Activated CD8-positive, alpha-beta memory T cell treated with anti-CD3 and anti-CD28 coated beads for 4 hours (primary cell): ENCODE measurements at regions not wholly inside any gene's neighbourhood (a gene's known extent, or its start where the extent isn't known, plus 50 kb on each side); places are given as distances from the start of the nearest gene placed in this dataset.

ENCODE experiments used
- DNase-seq, 2 donors: peaks; one replicate each; pipeline ENCODE4 v3.0.0-alpha.2; 2020; ENCODE audit warnings: low read depth in 2 of 2

- DNase-seq: no peak
Observed at GRCh38 chr10:25661632-25662031, 272.4 kb upstream of the MYO3A start.

GRCh38 chr10:25666276-25666675, 267.8 kb upstream of the MYO3A start:
- no peak for DNase-seq

- DNase-seq: no peak
Observed at GRCh38 chr10:25675204-25675603, 258.8 kb upstream of the MYO3A start.

GRCh38 chr10:25675615-25676014, 258.4 kb upstream of the MYO3A start:
- DNase-seq: no peak

- DNase-seq: no peak
Observed at GRCh38 chr10:25678220-25678619, 255.8 kb upstream of the MYO3A start.

- no peak for DNase-seq
Observed at GRCh38 chr10:25678666-25679065, 255.4 kb upstream of the MYO3A start.

GRCh38 chr10:25682203-25682851, 251.7 kb upstream of the MYO3A start:
- DNase-seq: no peak

GRCh38 chr10:25683344-25683743, 250.7 kb upstream of the MYO3A start:
- DNase-seq: no peak

- DNase-seq: no peak
Observed at GRCh38 chr10:25687521-25687920, 246.5 kb upstream of the MYO3A start.

- DNase-seq: no peak
Observed at GRCh38 chr10:25689346-25690100, 244.5 kb upstream of the MYO3A start.

GRCh38 chr10:25692761-25693160, 241.3 kb upstream of the MYO3A start:
- DNase-seq: no peak

GRCh38 chr10:25694206-25694933, 239.7 kb upstream of the MYO3A start:
- no peak for DNase-seq

- DNase-seq: no peak
Observed at GRCh38 chr10:25694971-25695370, 239.1 kb upstream of the MYO3A start.

- no peak for DNase-seq
Observed at GRCh38 chr10:25695586-25695985, 238.4 kb upstream of the MYO3A start.

- no peak for DNase-seq
Observed at GRCh38 chr10:25696013-25696708, 237.9 kb upstream of the MYO3A start.

GRCh38 chr10:25697412-25697811, 236.6 kb upstream of the MYO3A start:
- no peak for DNase-seq

- DNase-seq: no peak
Observed at GRCh38 chr10:25698638-25699037, 235.4 kb upstream of the MYO3A start.

GRCh38 chr10:25699631-25700030, 234.4 kb upstream of the MYO3A start:
- no peak for DNase-seq

GRCh38 chr10:25701652-25702051, 232.4 kb upstream of the MYO3A start:
- no peak for DNase-seq

GRCh38 chr10:25704622-25705021, 229.4 kb upstream of the MYO3A start:
- DNase-seq: no peak

GRCh38 chr10:25707572-25707971, 226.5 kb upstream of the MYO3A start:
- DNase-seq: no peak

GRCh38 chr10:25707976-25708671, 225.9 kb upstream of the MYO3A start:
- DNase-seq: no peak
